Activated T-helper 1 cell treated with anti-CD3 and anti-CD28 coated beads, Interleukin-12 subunit alpha, Interleukin-12 subunit beta, Interleukin-2, Interleukin-4 antibody, amounts not matched to agents 30 ng/mL and 10 ng/mL and 1 ng/mL, durations not matched to agents 14 hours and 24 hours and 36 hours (primary cell): ENCODE measurements at regions not wholly inside any gene's neighbourhood (a gene's known extent, or its start where the extent isn't known, plus 50 kb on each side); places are given as distances from the start of the nearest gene placed in this dataset.

Experiments
- DNase-seq: peaks from one replicate; pipeline ENCODE4 v3.0.0; 2021; ENCODE audit warnings: low spot score
- H3K27ac Mint-ChIP-seq: one replicate; pipeline ENCODE4 v1.8.0; 2021; ENCODE audit warnings: mild to moderate bottlenecking, mixed read lengths
- H3K27me3 Mint-ChIP-seq: one replicate; pipeline ENCODE4 v1.8.0; 2022; ENCODE audit warnings: mild to moderate bottlenecking, moderate library complexity, mixed read lengths; ENCODE audit not compliant: insufficient read depth
- H3K36me3 Mint-ChIP-seq: one replicate; pipeline ENCODE4 v1.8.0; 2021; ENCODE audit warnings: low read depth, mixed read lengths
- H3K4me1 Mint-ChIP-seq: one replicate; pipeline ENCODE4 v1.8.0; 2021; ENCODE audit warnings: low read depth, mixed read lengths
- H3K4me3 Mint-ChIP-seq: one replicate; pipeline ENCODE4 v1.8.0; 2021; ENCODE audit warnings: mild to moderate bottlenecking, moderate library complexity, mixed read lengths
- H3K9me3 Mint-ChIP-seq: one replicate; pipeline ENCODE4 v1.8.0; 2021; ENCODE audit warnings: mixed read lengths
- intact Hi-C: fragments of 100-400 bp; cut with micrococcal nuclease; formaldehyde crosslinking; loops from one replicate; pipeline ENCODE4 v1.15.1; 2024

GRCh38 chr14:65943150-65943549 lies 530.6 kb downstream of the FUT8 start:
- intact Hi-C loops = no loop called here
- Mint-ChIP-seq H3K36me3 (peaks cover 2% of the 10 kb centered on the region), H3K27me3 (peaks cover 8% of the 10 kb centered on the region), H3K4me3 (no peak overlapping the region), H3K27ac (no peak overlapping the region), H3K9me3 (no peaks in the 10 kb centered on the region), H3K4me1 (peaks cover 55% of the 10 kb centered on the region)
- DNase-seq = no peak

- Mint-ChIP-seq H3K36me3 (peaks cover 5% of the 10 kb centered on the region), H3K4me1 (peaks cover 55% of the 10 kb centered on the region), H3K27ac (no peak overlapping the region), H3K27me3 (peaks cover 12% of the 10 kb centered on the region), H3K9me3 (no peaks in the 10 kb centered on the region), H3K4me3 (no peak overlapping the region)
- no peak for DNase-seq
- intact Hi-C loops = no loop called here
These were observed 531.4 kb downstream of the FUT8 start for GRCh38 chr14:65943916-65944410.

DNA sequence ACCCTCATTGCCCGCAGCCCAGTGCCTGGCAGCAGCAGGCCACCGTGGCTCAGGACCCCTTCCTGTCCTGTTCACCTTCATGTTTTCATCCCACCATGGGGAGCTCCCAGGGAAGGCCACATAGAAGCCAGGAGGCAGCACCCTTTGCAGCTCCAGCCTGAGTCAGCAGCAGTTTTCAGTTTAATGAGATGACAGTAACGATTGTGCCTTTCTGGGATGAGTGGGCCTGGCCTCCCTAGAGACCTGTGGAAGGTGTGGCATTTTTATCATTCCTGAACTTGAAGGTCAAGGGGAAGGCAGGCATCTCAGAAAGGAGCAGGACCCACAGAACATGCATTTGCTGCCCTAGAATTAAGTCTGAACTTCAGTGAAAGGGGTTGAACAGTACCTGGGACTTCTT lies 532.8 kb downstream of the FUT8 start:
- no peaks in the 10 kb centered on the region for H3K9me3 Mint-ChIP-seq
- H3K4me3 Mint-ChIP-seq = no peak overlapping the region
- DNase-seq = no peak
- H3K4me1 Mint-ChIP-seq = peaks cover 56% of the 10 kb centered on the region
- intact Hi-C loops = no loop called here
- H3K36me3 Mint-ChIP-seq = peaks cover 6% of the 10 kb centered on the region
- H3K27me3 Mint-ChIP-seq = peaks cover 12% of the 10 kb centered on the region
- no peak overlapping the region for H3K27ac Mint-ChIP-seq

- Mint-ChIP-seq H3K9me3 (no peaks in the 10 kb centered on the region), H3K27ac (no peak overlapping the region), H3K27me3 (peaks cover 14% of the 10 kb centered on the region), H3K36me3 (peaks cover 9% of the 10 kb centered on the region), H3K4me3 (no peak overlapping the region), H3K4me1 (peaks cover 65% of the 10 kb centered on the region)
- no peak for DNase-seq
- intact Hi-C loops = no loop called here
These were observed 534.0 kb downstream of the FUT8 start for GRCh38 chr14:65946494-65946893.

DNA sequence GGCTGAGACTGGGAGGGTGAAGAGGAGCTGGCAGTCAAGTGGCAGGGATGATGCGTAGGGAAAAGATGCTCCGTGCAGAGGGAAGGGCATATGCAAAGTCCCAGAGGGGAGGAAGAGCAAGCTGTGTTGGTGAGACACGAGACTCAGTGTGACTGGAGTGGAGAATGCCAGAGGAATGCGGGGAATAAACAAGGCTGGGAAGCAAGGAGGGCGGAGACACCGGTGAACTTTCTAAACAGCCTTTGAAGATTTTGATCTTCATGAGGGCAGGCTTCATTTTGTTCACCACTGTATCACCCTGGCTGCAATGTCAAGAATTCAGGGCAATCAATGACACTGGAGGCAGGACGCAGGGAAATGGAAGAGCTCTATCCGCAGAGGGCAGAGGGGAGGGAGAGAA lies 535.8 kb downstream of the FUT8 start:
- Mint-ChIP-seq H3K27me3 (peaks cover 13% of the 10 kb centered on the region), H3K36me3 (peaks cover 9% of the 10 kb centered on the region), H3K4me3 (no peak overlapping the region), H3K9me3 (no peaks in the 10 kb centered on the region), H3K4me1 (peaks cover 63% of the 10 kb centered on the region), H3K27ac (no peak overlapping the region)
- no peak for DNase-seq
- intact Hi-C loops = no loop called here

DNA sequence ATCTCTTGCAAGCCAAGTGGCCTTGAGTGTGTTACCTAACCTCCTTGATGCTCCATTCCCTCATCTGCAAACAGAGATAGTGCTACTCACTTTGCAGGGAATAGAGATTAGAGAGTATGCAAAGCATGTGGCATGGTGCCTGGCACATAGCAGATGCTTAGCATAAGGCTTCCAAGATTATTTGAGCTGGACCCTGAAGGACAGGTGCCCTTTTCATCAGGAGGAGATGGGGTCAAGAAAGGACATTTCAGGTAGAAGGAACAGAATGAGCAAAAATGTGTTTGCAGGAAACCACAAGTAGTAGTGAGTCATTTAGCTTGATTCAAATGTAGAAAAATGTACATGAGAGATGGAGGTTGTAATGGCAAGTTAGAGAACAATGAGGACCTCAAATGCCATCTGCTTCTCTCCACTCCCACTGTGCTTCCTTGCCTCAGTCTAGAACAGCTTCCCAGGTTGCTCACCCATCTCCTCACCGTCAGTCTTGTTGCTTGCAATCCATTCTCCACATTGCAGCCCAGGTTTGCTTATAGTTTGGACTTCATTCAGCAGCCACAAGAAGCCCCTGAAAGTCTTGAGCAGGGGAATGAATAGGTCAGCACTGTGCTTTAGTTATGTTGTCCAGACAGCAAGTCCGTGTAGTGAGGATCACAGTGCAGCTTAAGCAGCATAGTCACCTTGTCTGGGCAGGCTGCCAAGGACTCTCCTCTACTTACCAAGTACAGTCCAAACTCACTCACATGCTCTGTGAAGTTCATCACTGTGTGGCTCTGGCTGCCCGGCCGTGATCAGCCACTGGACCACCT lies 536.3 kb upstream of the CCDC196 start:
- no peak for DNase-seq
- Mint-ChIP-seq H3K27ac (peak overlapping the region; percentile 50), H3K36me3 (peaks cover 9% of the 10 kb centered on the region), H3K4me3 (peak overlapping the region; percentile 11), H3K9me3 (no peaks in the 10 kb centered on the region), H3K27me3 (peaks cover 11% of the 10 kb centered on the region), H3K4me1 (peaks cover 59% of the 10 kb centered on the region)
- intact Hi-C loops = loop anchor here (1.0 kb wide), 5 partner anchors 9 to 103 kb away; no protein-coding TSS in a partner anchor

DNA sequence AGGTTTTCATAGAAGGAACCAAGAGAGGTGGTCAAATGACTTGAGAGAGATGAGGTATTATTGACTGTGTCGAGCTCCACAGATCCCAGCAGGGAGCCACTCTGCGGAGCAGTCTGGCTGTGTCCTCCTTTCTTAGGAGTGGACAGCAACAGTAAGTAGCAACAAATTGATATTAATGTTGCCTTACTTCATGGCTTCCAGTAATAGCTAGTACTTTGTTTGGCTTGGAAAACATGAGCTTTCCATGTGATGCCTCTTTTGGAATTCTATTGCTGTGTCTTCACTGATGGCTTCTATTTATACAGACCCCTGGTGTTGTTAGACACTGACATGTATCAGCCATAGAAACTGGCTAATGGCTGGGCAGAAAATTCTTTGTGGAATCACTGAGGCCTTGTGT lies 531.2 kb upstream of the CCDC196 start:
- peaks cover 5% of the 10 kb centered on the region for H3K27me3 Mint-ChIP-seq
- H3K9me3 Mint-ChIP-seq = no peaks in the 10 kb centered on the region
- H3K27ac Mint-ChIP-seq = no peak overlapping the region
- no peak for DNase-seq
- H3K4me1 Mint-ChIP-seq = peaks cover 29% of the 10 kb centered on the region
- intact Hi-C loops = loop anchor here (5.0 kb wide), 1 partner anchor 733 kb away; no protein-coding TSS in a partner anchor
- H3K36me3 Mint-ChIP-seq = peaks cover 4% of the 10 kb centered on the region
- no peak overlapping the region for H3K4me3 Mint-ChIP-seq

DNA sequence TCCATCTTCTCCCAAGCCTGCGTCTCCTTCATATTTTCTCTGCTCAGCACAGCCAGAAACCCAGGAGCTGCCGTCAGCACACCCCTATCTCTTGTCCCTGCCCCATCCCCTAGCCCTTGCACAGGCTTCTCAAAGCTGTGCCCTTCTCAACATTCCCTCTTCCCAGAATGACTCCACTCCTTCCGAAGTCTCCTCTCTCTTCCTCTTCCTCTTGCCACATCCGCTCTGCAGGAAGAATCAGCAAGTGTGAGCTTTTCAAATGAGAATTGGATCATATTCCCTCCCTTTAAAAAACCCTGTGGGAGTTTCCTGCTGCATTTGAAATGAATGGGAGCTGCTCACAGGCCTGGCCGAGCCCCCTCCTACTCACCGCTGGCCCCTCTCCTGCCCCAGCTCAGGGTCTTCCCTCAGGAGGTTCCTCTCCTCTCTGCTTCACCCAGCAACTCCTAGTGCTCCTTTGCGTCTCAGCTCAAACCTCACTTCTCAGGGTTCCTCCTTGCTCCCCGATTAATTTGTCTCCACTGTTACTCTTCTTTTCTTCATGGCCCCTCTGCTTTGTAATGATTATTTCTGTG lies 528.5 kb upstream of the CCDC196 start:
- intact Hi-C loops = loop anchor here (5.0 kb wide), 1 partner anchor 735 kb away; no protein-coding TSS in a partner anchor
- Mint-ChIP-seq H3K9me3 (no peaks in the 10 kb centered on the region), H3K36me3 (peaks cover 2% of the 10 kb centered on the region), H3K27me3 (peaks cover 5% of the 10 kb centered on the region), H3K27ac (no peak overlapping the region), H3K4me1 (peaks cover 22% of the 10 kb centered on the region), H3K4me3 (no peak overlapping the region)
- no peak for DNase-seq

GRCh38 chr14:65958664-65959562 lies 527.3 kb upstream of the CCDC196 start:
- peaks cover 23% of the 10 kb centered on the region for H3K4me1 Mint-ChIP-seq
- H3K27ac Mint-ChIP-seq = no peak overlapping the region
- peaks cover 2% of the 10 kb centered on the region for H3K36me3 Mint-ChIP-seq
- intact Hi-C loops = loop anchor here (1.0 to 5.0 kb wide), 3 partner anchors 9 to 795 kb away; no protein-coding TSS in a partner anchor
- no peak overlapping the region for H3K4me3 Mint-ChIP-seq
- DNase-seq = no peak
- H3K9me3 Mint-ChIP-seq = no peaks in the 10 kb centered on the region
- peaks cover 6% of the 10 kb centered on the region for H3K27me3 Mint-ChIP-seq

- Mint-ChIP-seq H3K4me1 (peaks cover 28% of the 10 kb centered on the region), H3K4me3 (no peak overlapping the region), H3K27me3 (peaks cover 11% of the 10 kb centered on the region), H3K36me3 (peaks cover 2% of the 10 kb centered on the region), H3K9me3 (no peaks in the 10 kb centered on the region), H3K27ac (no peak overlapping the region)
- intact Hi-C loops = loop anchor here (1.0 to 5.0 kb wide), 6 partner anchors 9 to 795 kb away; no protein-coding TSS in a partner anchor
- no peak for DNase-seq
These were observed 526.6 kb upstream of the CCDC196 start for GRCh38 chr14:65959563-65960024.

DNA sequence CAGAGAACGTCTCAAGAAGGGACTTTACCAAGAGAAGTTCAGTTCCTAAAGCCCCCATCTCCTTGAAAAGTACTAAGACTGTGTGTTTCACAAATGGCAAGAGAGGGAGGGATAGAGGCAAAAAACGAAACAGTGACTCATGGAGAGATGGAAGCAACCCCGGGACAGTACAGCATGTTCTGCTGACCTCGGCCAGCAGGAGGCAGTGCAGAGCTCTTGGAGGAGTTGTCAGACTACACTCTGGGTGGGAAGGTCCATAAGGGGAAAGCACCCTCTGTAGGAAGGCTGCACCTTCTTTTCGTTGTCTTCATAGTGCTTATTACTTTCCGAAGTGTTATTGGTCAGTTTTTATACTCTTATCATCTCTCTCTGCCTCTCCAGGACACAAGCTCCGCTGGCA lies 525.2 kb upstream of the CCDC196 start:
- no peak overlapping the region for H3K4me3 Mint-ChIP-seq
- H3K27ac Mint-ChIP-seq = no peak overlapping the region
- H3K36me3 Mint-ChIP-seq = peaks cover 2% of the 10 kb centered on the region
- no peaks in the 10 kb centered on the region for H3K9me3 Mint-ChIP-seq
- H3K27me3 Mint-ChIP-seq = peaks cover 18% of the 10 kb centered on the region
- DNase-seq = peak; percentile 58
- peaks cover 28% of the 10 kb centered on the region for H3K4me1 Mint-ChIP-seq
- intact Hi-C loops = loop anchor here (1.0 to 5.0 kb wide), 5 partner anchors 34 to 546 kb away; no protein-coding TSS in a partner anchor

GRCh38 chr14:65962952-65963351 lies 523.2 kb upstream of the CCDC196 start:
- Mint-ChIP-seq H3K4me3 (no peak overlapping the region), H3K27ac (no peak overlapping the region), H3K4me1 (peaks cover 28% of the 10 kb centered on the region), H3K27me3 (peaks cover 24% of the 10 kb centered on the region), H3K36me3 (peaks cover 2% of the 10 kb centered on the region), H3K9me3 (no peaks in the 10 kb centered on the region)
- intact Hi-C loops = loop anchor here (5.0 kb wide), 1 partner anchor 36 kb away; no protein-coding TSS in a partner anchor
- no peak for DNase-seq
